Skeletal muscle satellite cell (primary cell): ENCODE measurements at regions not wholly inside any gene's neighbourhood (a gene's known extent, or its start where the extent isn't known, plus 50 kb on each side); places are given as distances from the start of the nearest gene placed in this dataset.

ENCODE experiments used
- H3K27me3 ChIP-seq: 2 replicates; pipeline ENCODE4 v1.7.0; 2013; ENCODE audit warnings: low read length; ENCODE audit not compliant: control insufficient read depth, insufficient read depth
- H3K36me3 ChIP-seq: 2 replicates; pipeline ENCODE4 v1.7.0; 2013; ENCODE audit warnings: mild to moderate bottlenecking, control low read depth, low read length; ENCODE audit not compliant: insufficient read depth
- H3K4me1 ChIP-seq: 2 replicates; pipeline ENCODE4 v1.7.0; 2013; ENCODE audit warnings: low read length; ENCODE audit not compliant: control insufficient read depth, insufficient read depth
- H3K4me2 ChIP-seq: 2 replicates; pipeline ENCODE4 v1.7.0; 2013; ENCODE audit warnings: mild to moderate bottlenecking, low read length
- H3K4me3 ChIP-seq: 2 replicates; pipeline ENCODE4 v1.7.0; 2013; ENCODE audit warnings: low read length
- H3K9ac ChIP-seq: 2 replicates; pipeline ENCODE4 v1.7.0; 2013; ENCODE audit warnings: mild to moderate bottlenecking, low read depth, low read length, moderate library complexity
- H3K9me3 ChIP-seq: replicated peaks from 2 replicates; pipeline ENCODE4 v1.7.0; 2013; ENCODE audit warnings: mild to moderate bottlenecking, control low read depth, low read length

DNA sequence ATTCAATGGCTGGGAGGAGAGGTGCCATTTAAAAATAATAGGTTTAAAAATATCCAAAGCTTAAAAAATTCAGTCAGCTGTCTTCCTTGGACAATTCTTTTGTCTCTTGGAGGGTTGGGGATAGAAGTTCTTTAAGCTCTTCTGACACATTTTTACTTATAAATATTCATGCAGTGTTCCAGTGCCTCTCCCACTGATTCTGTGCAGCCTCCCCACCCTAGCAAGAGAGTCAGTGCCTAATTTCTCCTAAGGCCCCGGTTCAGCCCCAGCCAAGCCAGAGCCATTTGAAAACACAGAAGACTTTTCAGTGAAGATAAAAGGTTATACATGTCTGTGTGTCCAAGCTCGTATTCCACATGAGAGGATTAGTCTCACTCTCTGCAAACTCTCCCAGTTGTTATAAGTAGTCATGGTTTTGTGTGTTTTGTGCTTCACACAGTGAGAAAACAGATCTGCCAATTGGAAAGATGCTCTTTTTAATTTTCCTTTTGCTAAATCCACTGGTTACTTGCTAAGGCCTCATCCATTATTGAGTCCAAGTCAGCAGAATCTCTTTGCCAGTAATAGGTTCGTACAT lies 141.3 kb downstream of the CD47 start:
- Histone ChIP-seq H3K4me1 (no peaks in the 10 kb centered on the region), H3K36me3 (no peaks in the 10 kb centered on the region), H3K9me3 (no peaks in the 10 kb centered on the region), H3K27me3 (no peaks in the 10 kb centered on the region), H3K4me3 (no peak overlapping the region), H3K4me2 (no peak overlapping the region), H3K9ac (no peak overlapping the region)

DNA sequence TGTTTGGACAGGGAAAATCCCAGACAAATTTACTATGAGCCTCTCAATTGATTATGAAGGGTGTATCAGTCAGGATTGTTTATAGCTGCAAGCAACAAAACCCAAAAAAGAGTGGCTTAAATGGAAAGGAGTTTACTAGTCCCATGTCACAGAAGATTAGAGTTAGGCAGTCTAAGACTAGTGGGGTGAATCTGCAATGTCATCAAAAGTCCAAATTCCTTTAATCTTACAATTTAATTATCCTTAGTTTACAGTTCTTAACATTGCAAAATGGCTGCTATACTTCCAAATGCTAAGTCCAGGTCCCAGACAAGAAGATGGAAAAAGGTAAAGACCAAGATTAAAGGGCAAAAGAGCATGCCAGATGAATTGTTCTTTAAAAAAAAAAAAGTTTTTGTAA lies 143.6 kb downstream of the CD47 start:
- H3K27me3 ChIP-seq = no peaks in the 10 kb centered on the region
- H3K9me3 ChIP-seq = no peaks in the 10 kb centered on the region
- H3K4me3 ChIP-seq = no peak overlapping the region
- H3K9ac ChIP-seq = no peak overlapping the region
- peaks cover 8% of the 10 kb centered on the region for H3K4me1 ChIP-seq
- no peaks in the 10 kb centered on the region for H3K36me3 ChIP-seq
- H3K4me2 ChIP-seq = no peak overlapping the region

DNA sequence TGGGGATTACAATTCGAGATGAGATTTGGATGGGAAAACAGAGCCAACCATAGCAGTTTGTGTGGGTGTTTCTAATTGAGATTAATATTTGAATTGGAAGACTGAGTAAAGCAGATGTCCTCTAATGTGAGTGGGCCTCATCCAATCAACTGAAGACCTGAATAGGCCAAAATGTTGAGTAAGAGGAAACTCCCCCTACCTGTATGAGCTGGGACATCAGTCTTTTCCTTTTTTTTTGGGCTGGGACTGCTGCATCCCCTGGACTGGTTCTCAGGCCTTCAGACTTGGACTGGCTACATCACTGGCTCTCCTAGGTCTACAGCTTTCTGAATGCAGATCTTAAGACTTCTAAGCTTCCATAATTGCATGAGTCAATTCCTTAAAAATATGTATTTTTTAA lies 144.1 kb downstream of the CD47 start:
- peaks cover 10% of the 10 kb centered on the region for H3K4me1 ChIP-seq
- H3K36me3 ChIP-seq = no peaks in the 10 kb centered on the region
- H3K4me3 ChIP-seq = no peak overlapping the region
- H3K27me3 ChIP-seq = no peaks in the 10 kb centered on the region
- no peak overlapping the region for H3K4me2 ChIP-seq
- H3K9ac ChIP-seq = no peak overlapping the region
- no peaks in the 10 kb centered on the region for H3K9me3 ChIP-seq

DNA sequence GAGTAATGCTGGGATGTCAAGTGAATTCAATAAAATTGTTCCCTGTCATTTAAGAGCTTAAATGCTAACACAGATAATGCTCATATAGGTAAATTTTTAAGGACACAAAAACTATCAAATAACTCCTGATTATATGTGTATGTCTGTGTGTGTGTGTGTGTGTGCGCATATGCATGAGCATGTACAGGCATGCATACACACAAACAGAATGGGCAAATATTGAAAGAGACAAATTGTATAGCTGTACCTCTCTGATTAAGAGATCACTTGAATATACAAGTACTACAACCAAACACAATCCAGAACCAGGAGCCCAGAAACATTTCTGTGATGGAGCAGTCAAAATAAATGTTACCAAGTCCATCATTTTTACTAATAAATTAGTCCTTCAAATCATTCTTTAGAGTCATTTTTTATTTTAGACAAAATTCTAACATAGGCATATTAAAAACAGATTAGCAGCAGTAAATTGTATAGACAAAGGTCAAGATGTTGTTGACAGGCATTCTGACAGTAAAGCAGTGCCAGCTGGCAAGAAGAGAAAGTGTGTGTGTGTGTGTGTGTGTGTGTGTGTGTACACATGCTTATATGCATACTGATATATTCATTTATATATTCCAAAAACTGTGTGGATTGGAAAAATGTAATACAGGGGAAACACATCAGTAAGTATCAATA lies 145.3 kb downstream of the CD47 start:
- Histone ChIP-seq H3K27me3 (no peaks in the 10 kb centered on the region), H3K4me2 (no peak overlapping the region), H3K9me3 (no peaks in the 10 kb centered on the region), H3K36me3 (no peaks in the 10 kb centered on the region), H3K9ac (no peak overlapping the region), H3K4me1 (peaks cover 10% of the 10 kb centered on the region), H3K4me3 (no peak overlapping the region)

DNA sequence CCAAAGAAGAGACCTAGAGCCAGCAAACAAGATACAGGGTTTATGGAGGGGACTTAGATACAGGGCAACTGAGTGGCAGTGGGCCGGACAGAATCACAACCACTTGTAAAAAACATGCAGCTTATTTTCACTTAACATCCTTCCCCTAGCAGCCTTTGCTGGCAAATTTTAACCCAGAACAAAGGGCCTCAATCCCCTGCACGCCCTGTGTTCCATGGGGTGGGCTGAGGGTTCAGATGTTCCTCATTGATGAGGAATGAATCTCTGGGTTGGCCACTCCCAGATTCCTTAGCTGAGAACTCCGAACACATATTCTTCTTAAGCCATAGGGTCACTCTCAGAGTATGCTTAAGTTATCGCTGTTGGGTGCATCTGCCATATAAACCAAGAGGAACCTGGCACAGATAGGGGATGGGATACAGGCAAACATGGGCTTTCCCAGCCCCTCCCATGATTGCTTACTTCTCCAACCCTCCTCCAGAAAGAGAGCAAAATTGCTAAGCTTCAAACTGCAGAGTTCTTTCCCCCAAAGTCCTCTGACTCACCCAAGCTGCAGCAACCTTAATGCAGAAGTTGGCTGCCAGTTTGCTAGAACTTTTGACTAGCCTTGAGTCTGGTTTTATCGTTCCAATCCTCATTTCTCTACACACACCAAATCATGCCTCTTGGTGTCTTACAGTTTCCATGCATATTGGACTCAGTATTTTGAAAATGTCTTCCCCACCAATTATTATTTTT lies 146.9 kb downstream of the CD47 start:
- H3K27me3 ChIP-seq = no peaks in the 10 kb centered on the region
- H3K9me3 ChIP-seq = no peaks in the 10 kb centered on the region
- no peak overlapping the region for H3K9ac ChIP-seq
- peaks cover 10% of the 10 kb centered on the region for H3K4me1 ChIP-seq
- H3K4me2 ChIP-seq = no peak overlapping the region
- H3K4me3 ChIP-seq = no peak overlapping the region
- H3K36me3 ChIP-seq = no peaks in the 10 kb centered on the region

DNA sequence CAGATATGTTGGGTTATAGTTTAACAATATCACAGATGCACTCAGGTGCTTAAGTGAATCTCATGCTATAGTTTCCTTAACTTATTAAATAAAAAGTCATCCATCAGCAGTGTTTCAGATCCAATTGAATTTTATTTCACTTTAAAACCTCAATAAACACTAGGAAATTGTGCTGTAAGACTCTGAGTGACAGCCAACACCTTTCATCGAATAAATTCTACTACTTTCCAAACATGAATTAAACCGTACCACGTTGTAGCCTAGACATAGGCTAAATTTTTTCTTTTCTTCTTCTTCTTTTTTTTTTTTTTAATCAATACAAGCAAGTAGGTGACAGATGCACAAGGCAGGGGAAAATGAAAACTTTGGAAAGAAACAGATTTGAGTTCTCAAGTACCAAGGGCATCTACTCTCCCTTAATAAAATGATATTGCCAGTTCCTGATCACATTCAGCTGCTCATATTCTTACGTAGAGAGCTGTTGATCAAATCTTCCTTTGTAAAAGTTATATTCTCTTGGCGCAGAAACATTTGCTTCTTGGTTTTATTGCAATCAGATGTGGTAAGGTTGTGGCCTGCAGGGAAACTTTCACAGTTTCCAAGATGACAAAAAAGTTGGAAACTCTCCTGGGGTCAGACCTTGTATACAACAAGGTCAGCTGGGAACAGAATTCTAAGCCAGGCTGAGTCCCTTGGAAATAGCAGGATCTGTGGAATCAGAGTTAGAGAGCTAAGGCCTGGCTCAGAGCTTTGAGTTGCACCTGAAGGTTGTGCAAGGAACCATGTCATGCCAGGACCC lies 147.7 kb downstream of the CD47 start:
- H3K9ac ChIP-seq = no peak overlapping the region
- no peak overlapping the region for H3K4me3 ChIP-seq
- H3K36me3 ChIP-seq = no peaks in the 10 kb centered on the region
- H3K9me3 ChIP-seq = no peaks in the 10 kb centered on the region
- H3K4me1 ChIP-seq = peaks cover 10% of the 10 kb centered on the region
- no peak overlapping the region for H3K4me2 ChIP-seq
- no peaks in the 10 kb centered on the region for H3K27me3 ChIP-seq

DNA sequence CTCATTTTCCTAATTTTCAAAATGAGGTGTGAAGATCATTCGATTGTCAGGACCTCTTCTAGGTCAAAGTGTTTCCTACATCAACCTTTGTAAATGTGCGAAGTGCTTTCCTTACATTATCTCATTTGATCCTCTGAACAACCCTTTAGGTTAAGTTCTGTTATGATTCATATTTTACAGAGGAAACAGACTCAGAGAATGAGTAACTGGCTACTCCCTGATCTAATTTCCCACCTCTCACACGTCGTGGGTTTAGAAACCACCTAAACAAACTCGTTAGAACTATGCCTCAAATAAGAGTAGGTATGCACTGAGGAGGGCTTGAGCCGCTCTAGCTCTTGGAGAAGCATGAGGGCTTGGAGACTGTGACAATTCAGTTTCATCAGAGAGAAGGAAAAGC lies 148.6 kb downstream of the CD47 start:
- H3K9me3 ChIP-seq = no peaks in the 10 kb centered on the region
- no peaks in the 10 kb centered on the region for H3K36me3 ChIP-seq
- no peak overlapping the region for H3K9ac ChIP-seq
- no peak overlapping the region for H3K4me2 ChIP-seq
- no peak overlapping the region for H3K4me3 ChIP-seq
- no peaks in the 10 kb centered on the region for H3K27me3 ChIP-seq
- H3K4me1 ChIP-seq = peaks cover 10% of the 10 kb centered on the region

DNA sequence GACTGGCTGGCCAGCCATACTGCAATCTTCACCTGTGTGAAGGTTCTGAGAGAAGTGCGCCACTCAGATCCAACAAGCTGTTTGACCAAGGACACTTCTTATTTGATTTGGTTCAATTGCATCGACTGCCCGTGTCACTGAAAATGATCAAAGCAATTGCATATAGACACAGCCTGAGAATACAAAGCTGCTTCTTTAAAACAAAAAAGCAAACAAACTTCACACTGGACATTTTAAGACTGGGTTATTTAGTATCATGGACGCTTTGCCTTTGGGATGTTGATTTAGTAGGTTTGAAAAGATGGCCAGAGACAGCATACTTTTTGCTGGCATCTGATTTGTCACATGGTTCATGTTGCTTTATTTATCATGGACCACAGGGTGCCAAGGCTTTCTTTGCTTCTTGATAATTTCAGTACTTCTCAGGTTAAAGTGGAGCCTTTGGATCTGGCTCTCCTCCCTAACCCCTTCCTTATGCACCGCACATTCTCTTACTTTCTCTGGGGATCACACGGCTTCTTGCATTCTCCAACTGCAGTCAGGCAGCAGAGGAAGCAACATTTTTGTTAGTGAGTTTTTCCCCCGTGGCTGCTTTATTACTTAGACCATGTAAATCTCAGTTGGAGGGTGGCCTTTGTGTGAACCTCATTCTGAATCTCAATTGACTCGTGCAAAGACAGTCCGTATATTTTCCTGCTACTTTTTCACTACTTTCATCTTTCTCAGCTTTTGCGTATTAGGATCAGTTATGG lies 151.0 kb downstream of the CD47 start:
- Histone ChIP-seq H3K36me3 (no peaks in the 10 kb centered on the region), H3K4me3 (no peak overlapping the region), H3K9me3 (no peaks in the 10 kb centered on the region), H3K4me2 (no peak overlapping the region), H3K9ac (no peak overlapping the region), H3K27me3 (no peaks in the 10 kb centered on the region), H3K4me1 (peaks cover 10% of the 10 kb centered on the region)

DNA sequence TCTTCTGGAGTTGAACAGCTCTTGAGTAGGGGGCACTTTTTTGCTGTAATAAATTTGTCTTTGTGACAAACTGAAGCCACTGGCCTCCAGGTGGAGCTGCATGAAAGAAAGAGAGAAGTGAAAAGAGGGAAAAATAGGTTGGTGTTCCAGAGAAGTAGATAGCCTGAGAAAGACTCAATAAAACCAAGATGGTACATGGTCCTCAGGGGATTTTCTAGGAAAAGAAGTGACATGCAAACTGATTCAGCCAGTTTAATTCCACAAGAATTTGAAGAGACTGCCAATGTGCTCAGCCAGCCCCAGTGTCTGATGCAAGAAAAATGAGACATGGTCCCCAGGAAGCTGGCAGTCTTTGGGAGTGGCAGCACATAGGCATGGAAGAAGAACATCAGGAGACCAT lies 152.7 kb downstream of the CD47 start:
- Histone ChIP-seq H3K4me2 (no peak overlapping the region), H3K27me3 (peaks cover 3% of the 10 kb centered on the region), H3K9me3 (no peaks in the 10 kb centered on the region), H3K4me1 (peaks cover 6% of the 10 kb centered on the region), H3K36me3 (no peaks in the 10 kb centered on the region), H3K4me3 (no peak overlapping the region), H3K9ac (no peak overlapping the region)

DNA sequence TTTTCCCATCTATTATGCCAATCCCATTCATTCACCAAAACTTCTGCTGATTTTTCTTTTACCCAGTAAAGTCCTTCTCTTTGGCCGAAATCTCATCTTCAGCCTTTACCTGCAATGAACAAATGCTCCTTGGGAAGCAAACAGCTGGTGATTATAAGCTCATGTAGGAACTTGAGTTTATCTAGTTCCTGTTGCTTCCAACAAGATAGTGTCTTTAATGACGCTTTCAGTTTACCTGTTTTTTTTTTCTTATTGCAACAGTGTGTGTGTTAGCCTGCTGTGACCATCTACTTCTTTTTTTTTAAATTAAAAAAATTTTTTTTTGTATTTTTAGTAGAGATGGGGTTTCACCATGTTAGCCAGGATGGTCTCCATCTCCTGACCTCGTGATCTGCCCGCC lies 156.0 kb downstream of the CD47 start:
- Histone ChIP-seq H3K4me2 (no peak overlapping the region), H3K4me3 (no peak overlapping the region), H3K4me1 (no peaks in the 10 kb centered on the region), H3K36me3 (no peaks in the 10 kb centered on the region), H3K9ac (no peak overlapping the region), H3K27me3 (peaks cover 8% of the 10 kb centered on the region), H3K9me3 (no peaks in the 10 kb centered on the region)

DNA sequence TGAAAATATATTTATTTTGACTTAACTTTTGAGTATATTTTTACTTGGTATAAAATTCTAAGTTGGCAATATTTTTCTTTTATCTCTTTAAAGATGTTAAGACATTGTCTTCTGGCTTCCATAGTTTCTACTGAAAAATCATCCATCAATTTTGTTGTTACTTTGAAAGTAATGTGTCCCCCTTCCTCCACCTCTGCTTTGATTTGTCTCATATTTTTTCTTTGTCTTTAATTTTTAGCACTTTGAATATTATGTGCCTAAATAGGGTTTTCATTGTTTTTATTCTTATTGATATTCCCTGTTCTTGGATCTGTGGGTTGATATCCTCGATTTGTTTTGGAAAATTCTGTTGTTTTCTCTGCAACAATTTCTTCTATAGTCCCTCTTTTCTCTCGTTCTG lies 157.4 kb downstream of the CD47 start:
- Histone ChIP-seq H3K9ac (no peak overlapping the region), H3K4me3 (no peak overlapping the region), H3K27me3 (peaks cover 17% of the 10 kb centered on the region), H3K4me1 (no peaks in the 10 kb centered on the region), H3K9me3 (no peaks in the 10 kb centered on the region), H3K36me3 (no peaks in the 10 kb centered on the region), H3K4me2 (no peak overlapping the region)
